ENCODE measurements at regions not wholly inside any gene's neighbourhood (a gene's known extent, or its start where the extent isn't known, plus 50 kb on each side); places are given as distances from the start of the nearest gene placed in this dataset.
"Not testable (repeated sequence)": the region's sequence is repeated elsewhere in the genome, so short reads cannot be mapped to it uniquely, and the experiment has no call there.

DNA sequence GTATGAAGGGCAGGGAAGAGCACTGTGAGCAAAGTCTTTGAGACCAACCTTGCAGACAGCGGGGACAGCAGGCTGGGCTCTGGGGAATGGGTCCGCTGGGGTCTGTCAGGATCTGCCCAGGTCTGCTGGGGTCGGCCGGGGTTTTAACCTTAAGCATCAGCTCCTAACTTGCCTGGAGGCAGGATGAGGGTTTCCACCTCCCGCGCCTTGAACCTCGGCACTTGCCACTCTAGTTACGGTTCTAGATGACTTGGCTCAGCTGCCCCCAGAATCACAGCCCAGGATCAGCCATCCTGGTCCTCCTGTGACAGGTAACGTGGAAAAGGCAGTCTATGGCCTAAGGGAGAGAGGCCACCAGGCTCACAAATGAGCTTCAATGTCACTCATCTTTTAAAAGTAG, 50.4 kb upstream of the CACUL1 start:
- Histone ChIP-seq H3K4me3 (ENCODE audit: low read length) (no peak overlapping the region), H3K4me1 (ENCODE audit: control insufficient read depth, insufficient read depth, low read length) (no peaks in the 10 kb centered on the region), H3K9me3 (replicated peaks; ENCODE audit: low read length) (no peaks in the 10 kb centered on the region), H3K9ac (ENCODE audit: low read depth, low read length) (no peak overlapping the region), H3K36me3 (ENCODE audit: insufficient read depth, low read length) (no peaks in the 10 kb centered on the region), H3K4me2 (ENCODE audit: low read length) (no peak overlapping the region), H3K27me3 (ENCODE audit: control insufficient read depth, insufficient read depth, low read length) (peaks cover 1% of the 10 kb centered on the region)

- Histone ChIP-seq H3K36me3 (ENCODE audit: insufficient read depth, low read length) (no peaks in the 10 kb centered on the region), H3K9ac (ENCODE audit: low read depth, low read length) (no peak overlapping the region), H3K27me3 (ENCODE audit: control insufficient read depth, insufficient read depth, low read length) (peaks cover 4% of the 10 kb centered on the region), H3K4me2 (ENCODE audit: low read length) (no peak overlapping the region), H3K4me1 (ENCODE audit: control insufficient read depth, insufficient read depth, low read length) (no peaks in the 10 kb centered on the region), H3K4me3 (ENCODE audit: low read length) (no peak overlapping the region), H3K9me3 (replicated peaks; ENCODE audit: low read length) (no peaks in the 10 kb centered on the region)
Observed at GRCh38 chr10:118807512-118808305, 52.9 kb upstream of the CACUL1 start.

DNA sequence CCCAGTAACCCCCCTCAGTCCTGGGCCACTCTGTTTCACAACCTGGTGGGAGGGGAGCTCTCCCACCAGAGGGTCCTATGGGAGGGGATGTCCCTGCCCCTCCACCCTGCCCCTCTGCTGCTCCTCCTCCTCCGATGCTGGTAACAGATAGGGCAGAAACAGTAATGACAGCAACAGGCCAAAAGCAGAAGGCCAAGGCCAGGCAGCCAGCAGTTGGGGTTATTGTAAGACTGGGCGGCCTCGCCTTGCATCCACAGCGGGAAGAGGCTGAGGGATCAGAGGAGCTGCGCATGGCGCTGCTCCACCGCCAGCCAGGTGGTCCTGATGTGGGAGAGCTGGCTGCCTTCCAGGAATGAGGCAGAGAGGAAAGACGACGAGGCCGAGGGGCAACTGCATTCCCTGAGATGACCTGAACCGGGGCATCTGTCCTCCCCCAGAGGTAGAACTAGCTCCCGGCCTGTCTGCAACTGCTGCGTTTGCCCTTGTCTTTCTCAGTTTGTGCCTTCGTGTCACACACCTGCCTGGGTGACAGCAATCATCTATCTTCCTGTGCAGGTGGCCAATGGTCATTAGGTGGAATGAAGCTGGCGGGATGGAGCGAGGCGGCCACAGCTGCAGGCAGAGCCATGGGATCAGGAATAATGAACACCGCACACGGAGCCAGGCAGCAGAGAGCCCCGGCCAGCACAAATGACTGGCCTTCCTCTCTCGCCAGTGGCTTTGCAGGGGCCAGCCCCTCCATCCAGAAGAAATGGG, 54.0 kb upstream of the CACUL1 start:
- no peaks in the 10 kb centered on the region for H3K4me1 ChIP-seq (ENCODE audit: control insufficient read depth, insufficient read depth, low read length)
- no peak overlapping the region for H3K9ac ChIP-seq (ENCODE audit: low read depth, low read length)
- H3K4me2 ChIP-seq (ENCODE audit: low read length), result no peak overlapping the region
- H3K9me3 ChIP-seq (replicated peaks; ENCODE audit: low read length), result no peaks in the 10 kb centered on the region
- H3K4me3 ChIP-seq (ENCODE audit: low read length), result no peak overlapping the region
- peaks cover 4% of the 10 kb centered on the region for H3K27me3 ChIP-seq (ENCODE audit: control insufficient read depth, insufficient read depth, low read length)
- no peaks in the 10 kb centered on the region for H3K36me3 ChIP-seq (ENCODE audit: insufficient read depth, low read length)

DNA sequence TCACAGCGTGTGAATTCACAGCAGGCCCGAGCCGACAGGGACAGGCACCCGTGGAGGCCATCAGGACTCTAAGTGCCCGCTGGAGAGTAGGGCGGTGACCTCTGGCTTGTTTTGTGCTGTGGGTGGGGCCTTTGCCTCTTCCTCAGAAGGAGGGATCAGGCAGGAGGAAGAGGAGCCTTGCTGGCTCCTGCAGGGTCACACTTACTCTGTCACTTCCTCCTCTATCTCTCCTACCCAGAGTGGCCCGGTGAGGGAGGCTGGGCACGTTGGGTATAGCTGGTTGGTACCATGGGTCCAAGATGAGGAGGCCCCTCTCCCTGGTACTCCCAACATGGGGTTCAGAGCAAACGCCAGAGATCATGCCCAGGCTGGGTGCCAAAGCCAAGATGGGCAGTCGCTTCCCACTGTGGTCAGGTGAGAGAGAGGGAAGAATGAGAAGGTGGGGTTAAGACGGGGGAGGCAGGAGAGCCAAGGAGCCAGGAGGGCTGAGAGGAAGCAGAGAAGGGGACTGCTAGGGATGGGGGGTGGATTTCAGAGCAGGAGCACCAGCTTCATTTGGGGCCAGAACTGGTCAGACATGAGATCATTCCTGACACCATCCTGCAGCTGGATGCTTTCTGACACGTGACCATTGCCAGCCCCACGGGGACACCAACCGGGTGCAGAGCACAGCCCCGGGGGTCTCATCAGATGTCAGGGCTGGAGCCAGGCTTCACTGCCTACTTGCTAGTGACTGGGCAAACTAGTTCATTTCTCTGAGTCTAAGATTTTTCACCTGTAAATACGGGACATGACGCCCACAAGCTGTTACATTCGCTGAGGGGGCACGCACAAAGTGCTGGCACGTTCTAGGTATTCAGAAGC, 54.8 kb upstream of the CACUL1 start:
- Histone ChIP-seq H3K4me3 (ENCODE audit: low read length) (no peak overlapping the region), H3K4me1 (ENCODE audit: control insufficient read depth, insufficient read depth, low read length) (no peaks in the 10 kb centered on the region), H3K36me3 (ENCODE audit: insufficient read depth, low read length) (no peaks in the 10 kb centered on the region), H3K9me3 (replicated peaks; ENCODE audit: low read length) (no peaks in the 10 kb centered on the region), H3K27me3 (ENCODE audit: control insufficient read depth, insufficient read depth, low read length) (peaks cover 4% of the 10 kb centered on the region), H3K4me2 (ENCODE audit: low read length) (no peak overlapping the region), H3K9ac (ENCODE audit: low read depth, low read length) (no peak overlapping the region)

- H3K4me3 ChIP-seq (ENCODE audit: low read length), result no peak overlapping the region
- H3K4me1 ChIP-seq (ENCODE audit: control insufficient read depth, insufficient read depth, low read length), result no peaks in the 10 kb centered on the region
- H3K4me2 ChIP-seq (ENCODE audit: low read length), result no peak overlapping the region
- peaks cover 8% of the 10 kb centered on the region for H3K27me3 ChIP-seq (ENCODE audit: control insufficient read depth, insufficient read depth, low read length)
- no peaks in the 10 kb centered on the region for H3K9me3 ChIP-seq (replicated peaks; ENCODE audit: low read length)
- no peaks in the 10 kb centered on the region for H3K36me3 ChIP-seq (ENCODE audit: insufficient read depth, low read length)
- H3K9ac ChIP-seq (ENCODE audit: low read depth, low read length), result no peak overlapping the region
Observed at GRCh38 chr10:118810796-118811505, 56.2 kb upstream of the CACUL1 start.

DNA sequence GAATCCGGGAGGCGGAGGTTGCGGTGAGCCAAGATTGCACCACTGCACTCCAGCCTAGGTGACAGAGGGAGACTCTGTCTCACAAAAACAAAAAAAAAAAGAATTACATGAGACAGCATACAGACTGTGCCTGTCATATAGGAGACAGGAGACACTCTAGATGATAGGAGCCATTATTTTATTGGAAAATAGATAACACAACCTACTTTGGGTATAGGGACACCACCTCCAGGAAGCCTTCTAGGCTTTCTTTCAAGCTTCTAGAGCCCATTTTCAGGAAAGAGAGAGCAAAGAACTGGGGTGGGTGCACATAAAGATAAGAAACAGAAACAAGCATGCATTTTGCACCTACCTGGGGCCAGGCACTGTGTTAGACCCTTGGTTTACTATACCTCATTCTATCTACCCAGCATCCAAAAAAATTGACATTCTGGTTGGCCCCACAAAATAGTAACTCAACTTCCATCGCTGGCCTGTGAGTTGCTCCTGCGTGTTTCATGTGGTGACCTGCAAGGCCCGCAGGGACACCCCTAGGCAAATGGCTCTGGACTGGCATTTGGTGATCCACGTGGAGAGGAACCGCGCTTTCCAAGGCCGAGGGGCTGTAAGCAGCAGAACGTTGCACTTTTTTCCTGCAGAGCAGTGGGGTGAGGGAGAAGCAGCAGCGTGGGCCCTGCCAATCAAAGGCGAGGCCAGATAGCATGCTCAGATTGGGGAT, 57.1 kb upstream of the CACUL1 start:
- H3K9me3 ChIP-seq (replicated peaks; ENCODE audit: low read length), result no peaks in the 10 kb centered on the region

DNA sequence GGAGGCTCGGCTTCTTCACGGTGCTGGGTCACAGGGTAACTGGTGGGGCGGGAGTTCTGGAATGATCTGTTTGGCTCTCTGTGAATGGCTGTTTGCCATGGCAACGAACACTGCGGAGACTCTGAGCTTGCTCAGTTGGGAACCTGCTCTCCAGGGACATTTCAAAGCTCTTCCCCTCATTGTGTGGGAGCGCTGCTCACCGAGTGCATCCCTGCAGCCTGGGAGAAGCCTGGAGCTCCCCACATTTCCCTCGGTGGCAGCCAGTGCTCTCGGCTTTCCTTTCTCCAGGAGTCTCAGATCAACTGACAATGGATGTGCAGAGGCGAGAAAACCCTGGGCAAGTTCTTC, 57.6 kb upstream of the CACUL1 start:
- H3K4me1 ChIP-seq (ENCODE audit: control insufficient read depth, insufficient read depth, low read length), result no peaks in the 10 kb centered on the region

More for the DNA sequence above, 57.1 kb upstream of the CACUL1 start:
- no peak overlapping the region for H3K4me3 ChIP-seq (ENCODE audit: low read length)
- H3K27me3 ChIP-seq (ENCODE audit: control insufficient read depth, insufficient read depth, low read length), result peaks cover 8% of the 10 kb centered on the region
- H3K36me3 ChIP-seq (ENCODE audit: insufficient read depth, low read length), result no peaks in the 10 kb centered on the region
- no peaks in the 10 kb centered on the region for H3K4me1 ChIP-seq (ENCODE audit: control insufficient read depth, insufficient read depth, low read length)
- H3K9ac ChIP-seq (ENCODE audit: low read depth, low read length), result no peak overlapping the region
- no peak overlapping the region for H3K4me2 ChIP-seq (ENCODE audit: low read length)

GRCh38 chr10:118813001-118813400, 58.2 kb upstream of the CACUL1 start:
- not testable (repeated sequence) for H3K4me1 ChIP-seq (ENCODE audit: control insufficient read depth, insufficient read depth, low read length); H3K9ac ChIP-seq (ENCODE audit: low read depth, low read length); H3K4me3 ChIP-seq (ENCODE audit: low read length); H3K4me2 ChIP-seq (ENCODE audit: low read length); H3K36me3 ChIP-seq (ENCODE audit: insufficient read depth, low read length); H3K9me3 ChIP-seq (replicated peaks; ENCODE audit: low read length); H3K27me3 ChIP-seq (ENCODE audit: control insufficient read depth, insufficient read depth, low read length)

More for the DNA sequence above, 57.6 kb upstream of the CACUL1 start:
- peaks cover 8% of the 10 kb centered on the region for H3K27me3 ChIP-seq (ENCODE audit: control insufficient read depth, insufficient read depth, low read length)
- no peak overlapping the region for H3K4me3 ChIP-seq (ENCODE audit: low read length)
- H3K9me3 ChIP-seq (replicated peaks; ENCODE audit: low read length), result no peaks in the 10 kb centered on the region
- no peak overlapping the region for H3K9ac ChIP-seq (ENCODE audit: low read depth, low read length)
- H3K36me3 ChIP-seq (ENCODE audit: insufficient read depth, low read length), result no peaks in the 10 kb centered on the region
- no peak overlapping the region for H3K4me2 ChIP-seq (ENCODE audit: low read length)

DNA sequence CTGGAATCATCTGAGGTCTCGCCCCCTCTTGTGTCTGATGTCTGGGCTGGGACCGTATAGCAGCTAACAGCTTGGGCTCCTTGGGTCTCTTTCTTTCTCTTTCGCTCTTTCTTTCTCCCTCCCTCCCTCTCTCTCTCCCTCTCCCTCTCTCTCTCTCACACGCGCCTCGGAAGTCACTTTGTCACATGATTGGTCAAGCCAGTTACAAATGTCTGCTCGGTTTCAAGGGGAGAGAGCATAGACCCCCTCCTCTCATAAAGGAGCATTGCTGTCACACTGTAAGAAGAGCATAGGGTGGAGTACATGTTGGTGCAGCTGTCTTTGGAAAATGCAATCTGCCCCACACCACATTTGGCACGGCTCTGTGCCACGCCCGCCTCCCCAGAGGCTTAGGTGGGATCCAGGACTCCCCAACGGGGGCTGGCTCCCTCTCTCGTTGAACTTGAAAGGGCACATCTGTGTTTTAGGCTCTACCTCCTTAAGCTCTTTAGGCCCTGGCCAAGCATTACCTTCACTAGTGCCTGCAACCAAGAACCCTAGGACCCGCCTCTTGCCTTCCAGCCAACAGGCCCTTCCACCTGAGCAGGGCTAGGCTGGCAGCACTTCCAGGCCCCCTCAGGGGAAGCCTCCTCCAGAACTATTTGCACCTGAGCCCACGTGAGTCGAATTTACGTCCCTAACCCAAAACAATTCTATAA, 61.9 kb upstream of the CACUL1 start:
- Histone ChIP-seq H3K4me2 (ENCODE audit: low read length) (no peak overlapping the region), H3K4me1 (ENCODE audit: control insufficient read depth, insufficient read depth, low read length) (no peaks in the 10 kb centered on the region), H3K27me3 (ENCODE audit: control insufficient read depth, insufficient read depth, low read length) (peaks cover 11% of the 10 kb centered on the region), H3K4me3 (ENCODE audit: low read length) (no peak overlapping the region), H3K36me3 (ENCODE audit: insufficient read depth, low read length) (no peaks in the 10 kb centered on the region), H3K9me3 (replicated peaks; ENCODE audit: low read length) (no peaks in the 10 kb centered on the region), H3K9ac (ENCODE audit: low read depth, low read length) (no peak overlapping the region)

DNA sequence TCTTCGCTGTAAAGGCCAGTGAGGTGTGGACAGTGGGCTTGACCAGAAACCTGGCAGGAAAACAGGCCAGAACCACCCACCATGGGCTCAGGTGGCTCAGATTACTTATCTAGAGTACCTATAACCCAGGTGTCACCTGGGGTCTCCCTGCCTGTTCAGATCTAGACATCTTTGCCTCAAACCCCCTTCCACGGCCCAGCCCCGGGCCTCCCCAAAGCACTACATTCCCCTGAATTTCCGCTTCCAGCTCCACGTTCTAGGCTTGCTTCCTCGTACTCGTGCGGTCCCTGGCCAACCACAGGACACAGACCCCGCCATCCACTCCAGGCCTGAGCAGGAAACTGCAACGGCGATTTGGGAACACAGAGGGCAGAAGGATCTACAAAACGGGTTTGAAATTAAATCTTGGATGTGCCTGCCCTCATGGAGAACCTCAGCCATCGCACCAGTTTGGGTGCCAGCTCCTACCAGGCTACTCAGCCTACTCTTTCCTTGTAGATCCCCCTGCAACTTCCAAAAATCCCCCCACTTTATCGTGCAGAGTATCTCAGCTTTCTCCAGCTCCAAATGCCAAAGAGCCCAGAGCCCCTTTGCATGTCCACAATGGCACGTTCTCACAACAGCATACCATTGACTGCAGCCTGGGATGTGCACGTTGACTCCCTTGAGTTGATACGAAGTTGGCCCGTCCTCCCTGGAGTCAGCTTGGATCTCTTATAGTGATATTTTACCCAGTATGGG, 62.7 kb upstream of the CACUL1 start:
- Histone ChIP-seq H3K36me3 (ENCODE audit: insufficient read depth, low read length) (no peaks in the 10 kb centered on the region), H3K4me1 (ENCODE audit: control insufficient read depth, insufficient read depth, low read length) (no peaks in the 10 kb centered on the region), H3K9ac (ENCODE audit: low read depth, low read length) (no peak overlapping the region), H3K4me2 (ENCODE audit: low read length) (no peak overlapping the region), H3K9me3 (replicated peaks; ENCODE audit: low read length) (no peaks in the 10 kb centered on the region), H3K4me3 (ENCODE audit: low read length) (no peak overlapping the region), H3K27me3 (ENCODE audit: control insufficient read depth, insufficient read depth, low read length) (peaks cover 8% of the 10 kb centered on the region)
